SH-SY5Y (cell line): ENCODE measurements at regions not wholly inside any gene's neighbourhood (a gene's known extent, or its start where the extent isn't known, plus 50 kb on each side); places are given as distances from the start of the nearest gene placed in this dataset.

Experiments used
- GATA2 ChIP-seq: IDR thresholded peaks from 2 replicates; pipeline ENCODE4 v1.6.1; 2011; ENCODE audit warnings: mild to moderate bottlenecking, low read depth, low read length
- GATA3 ChIP-seq: IDR thresholded peaks from 2 replicates; pipeline ENCODE4 v1.6.1; 2011; ENCODE audit warnings: low read depth, mild to moderate bottlenecking, low read length, moderate library complexity

DNA sequence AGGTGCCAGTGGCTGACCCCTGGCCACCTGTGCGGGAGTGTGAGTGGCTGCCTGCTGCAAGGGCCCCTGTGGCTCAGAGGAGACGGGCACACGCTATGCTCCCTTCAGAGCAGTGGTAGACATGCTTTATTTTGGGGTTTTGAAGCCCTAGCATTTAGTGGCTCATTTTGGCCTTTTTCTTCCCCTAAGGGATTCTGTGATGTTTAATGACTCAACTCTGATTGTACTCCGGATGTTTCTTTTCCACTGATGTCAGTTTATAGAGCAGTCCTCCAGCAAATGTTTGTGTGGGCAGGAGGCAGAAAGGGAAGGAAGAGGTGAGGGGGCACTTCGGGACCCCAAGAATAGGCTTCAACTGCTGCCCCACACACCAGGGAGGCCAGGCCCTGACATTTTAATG is 288.9 kb upstream of the C2CD4B start:
- no peak for TF ChIP-seq GATA2
- TF ChIP-seq GATA3: no peak
